Kidney (tissue), 13 donors: ENCODE measurements at regions not wholly inside any gene's neighbourhood (a gene's known extent, or its start where the extent isn't known, plus 50 kb on each side); places are given as distances from the start of the nearest gene placed in this dataset.

Source experiments
- DNase-seq, 5 donors: peaks; one replicate each; pipeline ENCODE4 v3.0.0-alpha.2; 2013 to 2020
- FAIRE-seq: peaks from 2 replicates; lab custom pipeline; 2012; peaks lifted over from hg19 to GRCh38; lab: Jason Lieb, UNC
- H3K27ac ChIP-seq, 2 donors: one replicate each; pipeline ENCODE4 v1.7.0; 2013; ENCODE audit warnings: low read depth in 2 of 2, low read length in 2 of 2, inconsistent platforms in 1 of 2
- H3K27me3 ChIP-seq: one replicate; pipeline ENCODE4 v1.7.1; 2013; ENCODE audit warnings: low read length, inconsistent platforms; ENCODE audit not compliant: control insufficient read depth, insufficient read depth
- H3K36me3 ChIP-seq, 3 donors: one replicate each; pipeline versions ENCODE4 v1.7.0 to v1.7.1; 2013; ENCODE audit warnings: low read length in 3 of 3, control low read depth in 1 of 3, inconsistent platforms in 1 of 3; ENCODE audit not compliant: insufficient read depth in 3 of 3, control insufficient read depth in 2 of 3
- H3K4me1 ChIP-seq, 3 donors: one replicate each; pipeline versions ENCODE4 v1.7.0 to v1.7.1; 2013; ENCODE audit warnings: low read length in 3 of 3, inconsistent platforms in 1 of 3, low read depth in 1 of 3; ENCODE audit not compliant: control insufficient read depth in 2 of 3, insufficient read depth in 2 of 3
- H3K4me3 ChIP-seq, 3 donors: one replicate each; pipeline versions ENCODE4 v1.7.0 to v1.8.1; 2013; ENCODE audit warnings: low read length in 3 of 3, control low read depth in 1 of 3, inconsistent platforms in 1 of 3
- H3K9ac ChIP-seq, 3 donors: one replicate each; pipeline versions ENCODE4 v1.7.0 to v1.7.1; 2013; ENCODE audit warnings: low read length in 3 of 3, control low read depth in 1 of 3, inconsistent platforms in 1 of 3
- H3K9me3 ChIP-seq, 3 donors: one replicate each; pipeline versions ENCODE4 v1.7.0 to v1.7.1; 2013; ENCODE audit warnings: low read length in 3 of 3, control low read depth in 1 of 3, inconsistent platforms in 1 of 3; ENCODE audit not compliant: control insufficient read depth in 2 of 3, insufficient read depth in 1 of 3
- intact Hi-C: fragments of 100-400 bp; cut with DNase I; formaldehyde crosslinking; loops from one replicate; pipeline ENCODE4 v1.11.1; 2022
- TF ChIP-seq, protein P1 (sequence below): IDR thresholded peaks from 3 replicates; pipeline ENCODE4 v1.5.1; 2012; ENCODE audit warnings: mild to moderate bottlenecking, moderate library complexity, borderline replicate concordance; ENCODE audit not compliant: insufficient read depth; ENCODE audit errors: extremely low read depth
- donor health status: control.
- donor health status: control.
- donor health status: control.
- donor health status: control.
- donor health status: control.
- donor health status: DM: yes; HTN: yes; CAD: no.
- donor health status: Normal renal cell carcinoma (clear cell type).

DNA sequence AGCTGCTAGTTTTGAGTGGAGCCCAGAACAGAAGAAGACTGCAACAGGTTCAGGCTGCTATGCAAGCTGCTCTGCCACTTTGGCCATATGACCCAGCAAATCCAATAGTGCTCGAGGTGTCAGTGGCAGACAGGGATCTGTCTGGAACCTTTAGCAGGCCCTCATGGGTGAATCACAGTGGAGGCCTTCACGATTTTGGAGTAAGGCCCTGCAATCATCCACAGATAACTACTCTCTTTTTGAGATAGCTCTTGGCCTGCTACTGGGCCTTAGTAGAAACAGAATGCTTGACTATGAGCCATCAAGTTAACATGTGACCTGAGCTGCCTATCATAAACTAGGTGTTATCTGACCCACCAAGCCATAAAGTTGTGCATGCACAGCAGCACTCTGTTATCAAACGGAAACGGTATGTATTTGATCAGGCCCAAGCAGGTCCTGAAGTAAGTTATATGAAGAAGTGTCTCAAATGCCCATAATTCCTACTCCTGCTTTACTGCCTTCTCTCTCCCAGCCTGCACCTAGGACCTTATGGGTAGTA is 116.9 kb upstream of the CCDC196 start:
- H3K4me1 ChIP-seq, result no peaks in the 10 kb centered on the region
- TF ChIP-seq, protein P1, sequence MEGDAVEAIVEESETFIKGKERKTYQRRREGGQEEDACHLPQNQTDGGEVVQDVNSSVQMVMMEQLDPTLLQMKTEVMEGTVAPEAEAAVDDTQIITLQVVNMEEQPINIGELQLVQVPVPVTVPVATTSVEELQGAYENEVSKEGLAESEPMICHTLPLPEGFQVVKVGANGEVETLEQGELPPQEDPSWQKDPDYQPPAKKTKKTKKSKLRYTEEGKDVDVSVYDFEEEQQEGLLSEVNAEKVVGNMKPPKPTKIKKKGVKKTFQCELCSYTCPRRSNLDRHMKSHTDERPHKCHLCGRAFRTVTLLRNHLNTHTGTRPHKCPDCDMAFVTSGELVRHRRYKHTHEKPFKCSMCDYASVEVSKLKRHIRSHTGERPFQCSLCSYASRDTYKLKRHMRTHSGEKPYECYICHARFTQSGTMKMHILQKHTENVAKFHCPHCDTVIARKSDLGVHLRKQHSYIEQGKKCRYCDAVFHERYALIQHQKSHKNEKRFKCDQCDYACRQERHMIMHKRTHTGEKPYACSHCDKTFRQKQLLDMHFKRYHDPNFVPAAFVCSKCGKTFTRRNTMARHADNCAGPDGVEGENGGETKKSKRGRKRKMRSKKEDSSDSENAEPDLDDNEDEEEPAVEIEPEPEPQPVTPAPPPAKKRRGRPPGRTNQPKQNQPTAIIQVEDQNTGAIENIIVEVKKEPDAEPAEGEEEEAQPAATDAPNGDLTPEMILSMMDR, result no peak
- no peaks in the 10 kb centered on the region for H3K27me3 ChIP-seq
- intact Hi-C loops, result no loop called here
- no peaks in the 10 kb centered on the region for H3K36me3 ChIP-seq
- no peak overlapping the region for H3K4me3 ChIP-seq
- FAIRE-seq (no peak), DNase-seq (no peak)
- H3K9ac ChIP-seq, result no peak overlapping the region
- H3K9me3 ChIP-seq, result no peaks in the 10 kb centered on the region
- H3K27ac ChIP-seq, result no peak overlapping the region

DNA sequence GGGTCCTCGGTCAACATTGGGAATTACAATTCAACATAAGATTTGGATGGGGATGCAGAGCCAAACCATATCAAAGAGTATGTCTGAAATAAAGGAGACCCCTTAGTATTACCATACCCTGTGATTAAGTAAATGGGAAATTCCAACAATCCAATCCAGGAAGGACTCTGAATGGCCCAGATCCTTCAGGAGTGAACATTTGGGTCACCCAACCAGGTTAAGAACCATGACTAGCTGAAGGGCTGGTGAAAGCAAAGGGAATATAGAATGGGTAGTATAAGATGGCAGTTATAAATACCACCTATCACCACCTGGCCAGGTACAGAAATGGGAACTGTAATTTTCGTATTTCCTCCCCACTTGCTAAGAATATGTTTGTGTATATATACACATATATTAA is 114.4 kb upstream of the CCDC196 start:
- Histone ChIP-seq H3K9ac (no peak overlapping the region), H3K4me3 (no peak overlapping the region), H3K27ac (no peak overlapping the region), H3K4me1 (no peaks in the 10 kb centered on the region), H3K36me3 (no peaks in the 10 kb centered on the region), H3K27me3 (no peaks in the 10 kb centered on the region), H3K9me3 (no peaks in the 10 kb centered on the region)
- TF ChIP-seq, protein P1, result no peak
- intact Hi-C loops, result no loop called here
- no peak for DNase-seq
- FAIRE-seq, result no peak

DNA sequence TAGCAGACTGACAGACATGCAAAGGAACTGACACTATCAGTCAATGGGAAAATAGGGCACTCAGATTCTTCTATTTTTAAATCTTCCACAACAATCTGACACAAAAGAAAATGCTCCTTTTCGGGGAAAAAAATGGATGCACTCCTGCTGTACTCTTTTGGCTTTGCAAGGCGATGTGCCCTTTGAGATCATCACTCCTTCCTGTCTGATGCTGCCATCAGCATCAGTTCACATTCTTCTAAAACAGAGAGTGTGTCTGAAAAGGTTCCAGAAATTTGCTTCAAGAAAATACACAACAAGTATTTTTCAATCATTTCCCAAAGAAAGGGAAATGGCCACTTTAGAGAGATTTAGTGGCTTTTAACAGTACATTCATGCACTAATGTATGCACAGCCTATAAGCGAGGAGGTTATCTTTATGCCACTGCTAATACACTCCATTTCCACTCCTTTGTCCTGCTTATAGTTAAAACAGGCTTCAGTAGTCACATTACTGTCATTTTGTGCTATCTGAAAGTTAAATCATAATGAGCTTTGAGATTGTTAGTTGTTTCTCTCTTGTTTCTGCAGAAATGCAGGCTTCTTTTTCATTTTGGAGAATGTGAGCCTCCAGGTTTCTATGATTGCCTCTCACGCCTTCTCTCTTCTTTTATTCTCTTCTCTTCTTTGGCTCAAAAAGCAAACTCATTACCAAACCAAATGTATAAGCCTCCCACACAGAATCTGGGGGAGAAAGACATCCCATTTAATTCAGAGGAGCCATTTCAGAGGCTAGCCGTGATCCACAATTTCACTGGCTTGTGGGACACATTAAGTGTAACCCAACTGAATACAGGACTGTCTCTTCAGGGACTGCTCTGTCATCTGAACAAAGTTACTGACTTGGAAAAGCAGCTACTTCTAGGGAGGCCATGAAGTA is 110.9 kb upstream of the CCDC196 start:
- H3K9me3 ChIP-seq, result no peaks in the 10 kb centered on the region
- H3K27ac ChIP-seq, result no peak overlapping the region
- H3K27me3 ChIP-seq, result no peaks in the 10 kb centered on the region
- no peaks in the 10 kb centered on the region for H3K4me1 ChIP-seq
- DNase-seq (no peak), FAIRE-seq (no peak)
- TF ChIP-seq, protein P1, result no peak
- no peak overlapping the region for H3K4me3 ChIP-seq
- H3K9ac ChIP-seq, result no peak overlapping the region
- intact Hi-C loops, result no loop called here
- H3K36me3 ChIP-seq, result no peaks in the 10 kb centered on the region
